ENCODE measurements at regions not wholly inside any gene's neighbourhood (a gene's known extent, or its start where the extent isn't known, plus 50 kb on each side); places are given as distances from the start of the nearest gene placed in this dataset.

DNA sequence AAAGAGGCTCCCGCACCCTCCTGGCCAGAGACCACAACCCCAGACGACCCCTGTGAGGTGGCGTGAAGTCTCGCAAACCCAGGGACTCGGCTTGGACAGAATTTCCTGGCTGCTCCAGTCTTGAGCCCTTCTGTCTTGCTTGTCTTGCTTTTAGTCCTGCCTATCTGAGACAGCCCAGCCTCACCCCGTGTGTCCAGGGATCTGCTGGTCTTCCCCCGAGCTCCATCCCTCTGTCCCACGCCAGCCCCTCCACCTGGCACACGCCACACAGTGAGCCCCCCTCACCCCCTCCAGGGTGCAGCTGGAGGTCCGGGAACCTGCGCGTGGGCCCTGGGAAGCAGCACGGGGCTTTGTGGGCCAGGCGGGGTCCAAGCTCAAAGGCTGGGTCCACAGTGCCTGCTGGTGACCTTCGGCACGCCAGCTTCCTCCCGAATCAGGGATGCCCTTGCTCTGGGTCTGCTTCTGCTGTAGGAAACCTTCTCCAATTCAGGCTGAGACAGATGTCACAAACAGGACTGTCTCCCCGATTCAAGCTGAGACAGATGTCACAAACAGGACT is 97.1 kb downstream of the SIK1 start:
- TF ChIP-seq, protein P1, sequence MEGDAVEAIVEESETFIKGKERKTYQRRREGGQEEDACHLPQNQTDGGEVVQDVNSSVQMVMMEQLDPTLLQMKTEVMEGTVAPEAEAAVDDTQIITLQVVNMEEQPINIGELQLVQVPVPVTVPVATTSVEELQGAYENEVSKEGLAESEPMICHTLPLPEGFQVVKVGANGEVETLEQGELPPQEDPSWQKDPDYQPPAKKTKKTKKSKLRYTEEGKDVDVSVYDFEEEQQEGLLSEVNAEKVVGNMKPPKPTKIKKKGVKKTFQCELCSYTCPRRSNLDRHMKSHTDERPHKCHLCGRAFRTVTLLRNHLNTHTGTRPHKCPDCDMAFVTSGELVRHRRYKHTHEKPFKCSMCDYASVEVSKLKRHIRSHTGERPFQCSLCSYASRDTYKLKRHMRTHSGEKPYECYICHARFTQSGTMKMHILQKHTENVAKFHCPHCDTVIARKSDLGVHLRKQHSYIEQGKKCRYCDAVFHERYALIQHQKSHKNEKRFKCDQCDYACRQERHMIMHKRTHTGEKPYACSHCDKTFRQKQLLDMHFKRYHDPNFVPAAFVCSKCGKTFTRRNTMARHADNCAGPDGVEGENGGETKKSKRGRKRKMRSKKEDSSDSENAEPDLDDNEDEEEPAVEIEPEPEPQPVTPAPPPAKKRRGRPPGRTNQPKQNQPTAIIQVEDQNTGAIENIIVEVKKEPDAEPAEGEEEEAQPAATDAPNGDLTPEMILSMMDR (conservative IDR thresholded peaks at IDR 0.05): no peak
- TF ChIP-seq ZFX (IDR thresholded peaks at IDR 0.05): no peak

All from C4-2B (cell line).